ENCODE measurements at regions not wholly inside any gene's neighbourhood (a gene's known extent, or its start where the extent isn't known, plus 50 kb on each side); places are given as distances from the start of the nearest gene placed in this dataset.

DNA sequence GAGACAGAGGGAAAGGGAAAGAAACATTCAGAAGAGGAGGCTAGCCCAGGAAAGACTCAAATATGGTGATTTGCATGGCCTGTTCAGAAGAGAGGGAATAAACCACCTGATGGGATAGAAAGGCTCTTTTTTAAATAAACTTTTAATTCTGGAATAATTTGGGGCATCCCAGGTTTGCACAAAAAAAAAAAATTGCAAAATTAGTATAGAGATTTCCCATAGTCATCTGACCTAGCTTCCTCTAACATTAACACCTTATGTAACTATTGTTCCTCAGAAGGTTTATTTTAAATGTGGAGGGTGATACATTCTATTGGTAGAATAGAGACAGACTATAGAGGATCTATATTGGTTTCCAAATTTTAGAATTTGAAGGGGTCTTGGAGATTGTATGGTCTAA, 330.4 kb upstream of the SLC14A2 start:
- no peak for TF ChIP-seq EZH2 (IDR thresholded peaks at IDR 0.05; ENCODE audit: low read length)
- TF ChIP-seq, protein P1, sequence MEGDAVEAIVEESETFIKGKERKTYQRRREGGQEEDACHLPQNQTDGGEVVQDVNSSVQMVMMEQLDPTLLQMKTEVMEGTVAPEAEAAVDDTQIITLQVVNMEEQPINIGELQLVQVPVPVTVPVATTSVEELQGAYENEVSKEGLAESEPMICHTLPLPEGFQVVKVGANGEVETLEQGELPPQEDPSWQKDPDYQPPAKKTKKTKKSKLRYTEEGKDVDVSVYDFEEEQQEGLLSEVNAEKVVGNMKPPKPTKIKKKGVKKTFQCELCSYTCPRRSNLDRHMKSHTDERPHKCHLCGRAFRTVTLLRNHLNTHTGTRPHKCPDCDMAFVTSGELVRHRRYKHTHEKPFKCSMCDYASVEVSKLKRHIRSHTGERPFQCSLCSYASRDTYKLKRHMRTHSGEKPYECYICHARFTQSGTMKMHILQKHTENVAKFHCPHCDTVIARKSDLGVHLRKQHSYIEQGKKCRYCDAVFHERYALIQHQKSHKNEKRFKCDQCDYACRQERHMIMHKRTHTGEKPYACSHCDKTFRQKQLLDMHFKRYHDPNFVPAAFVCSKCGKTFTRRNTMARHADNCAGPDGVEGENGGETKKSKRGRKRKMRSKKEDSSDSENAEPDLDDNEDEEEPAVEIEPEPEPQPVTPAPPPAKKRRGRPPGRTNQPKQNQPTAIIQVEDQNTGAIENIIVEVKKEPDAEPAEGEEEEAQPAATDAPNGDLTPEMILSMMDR (optimal IDR thresholded peaks at IDR 0.05 in 1 of 3, IDR thresholded peaks at IDR 0.05 in 1 of 3, conservative IDR thresholded peaks at IDR 0.05 in 1 of 3; ENCODE audit: extremely low read depth in 1 of 3, insufficient read depth in 2 of 3, low read length in 3 of 3), result no peak
- Histone ChIP-seq H3K27me3 (ENCODE audit: control insufficient read depth, extremely low read depth, insufficient read depth, low read length) (no peaks in the 10 kb centered on the region), H2AFZ (ENCODE audit: control insufficient read depth, low read length) (no peak overlapping the region), H3K4me2 (ENCODE audit: control insufficient read depth, extremely low read depth, insufficient read depth, low read depth, low read length) (no peak overlapping the region), H3K9me3 (ENCODE audit: control insufficient read depth, low read depth, low read length) (no peaks in the 10 kb centered on the region), H3K9me1 (ENCODE audit: control insufficient read depth, extremely low read depth, insufficient read depth, low read length) (no peaks in the 10 kb centered on the region), H3K4me1 (ENCODE audit: control insufficient read depth, extremely low read depth, insufficient read depth, low read length) (no peaks in the 10 kb centered on the region), H3K36me3 (ENCODE audit: control insufficient read depth in 2 of 2, extremely low read depth in 1 of 2, insufficient read depth in 2 of 2, low read length in 2 of 2) (no peaks in the 10 kb centered on the region), H3K27ac (ENCODE audit: control insufficient read depth, insufficient read depth, low read length) (no peak overlapping the region), H4K20me1 (ENCODE audit: control insufficient read depth, extremely low read depth, insufficient read depth, low read length) (no peaks in the 10 kb centered on the region), H3K4me3 (ENCODE audit: control insufficient read depth in 2 of 3, extremely low read depth in 1 of 3, insufficient read depth in 2 of 3, low read depth in 1 of 3, low read length in 3 of 3) (no peak overlapping the region), H3K9ac (ENCODE audit: control insufficient read depth, extremely low read depth, insufficient read depth, low read length) (no peak overlapping the region), H3K79me2 (ENCODE audit: control insufficient read depth, insufficient read depth, low read length) (no peaks in the 10 kb centered on the region)
- FAIRE-seq, result no peak
- DNase-seq (ENCODE audit: low read depth, low spot score), result no peak
- dilution Hi-C loops (cut with MboI; ENCODE audit: extremely low pct_ligation_motif_present, low sequenced_read_pairs), result no loop called here

DNA sequence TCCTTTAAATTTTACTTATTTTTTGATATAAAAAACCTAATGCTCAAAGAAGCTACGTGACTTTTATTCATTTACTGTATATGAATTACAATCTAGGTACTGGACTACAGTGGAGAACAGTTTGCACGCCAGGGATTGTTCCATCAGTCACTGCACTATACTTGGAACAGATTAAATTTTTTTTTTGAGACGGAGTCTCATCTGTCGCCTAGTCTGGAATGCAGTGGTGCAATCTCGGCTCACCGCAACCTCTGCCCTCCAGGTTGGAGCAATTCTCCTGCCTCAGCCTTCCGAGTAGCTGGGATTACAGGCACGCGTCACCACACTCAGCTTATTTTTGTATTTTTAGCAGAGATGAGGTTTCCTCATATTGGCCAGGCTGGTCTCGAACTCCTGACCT, 330.0 kb upstream of the SLC14A2 start:
- Histone ChIP-seq H3K79me2 (ENCODE audit: control insufficient read depth, insufficient read depth, low read length) (no peaks in the 10 kb centered on the region), H3K9me3 (ENCODE audit: control insufficient read depth, low read depth, low read length) (no peaks in the 10 kb centered on the region), H3K27me3 (ENCODE audit: control insufficient read depth, extremely low read depth, insufficient read depth, low read length) (no peaks in the 10 kb centered on the region), H3K27ac (ENCODE audit: control insufficient read depth, insufficient read depth, low read length) (no peak overlapping the region), H3K4me2 (ENCODE audit: control insufficient read depth, extremely low read depth, insufficient read depth, low read depth, low read length) (no peak overlapping the region), H3K9me1 (ENCODE audit: control insufficient read depth, extremely low read depth, insufficient read depth, low read length) (no peaks in the 10 kb centered on the region), H3K4me1 (ENCODE audit: control insufficient read depth, extremely low read depth, insufficient read depth, low read length) (no peaks in the 10 kb centered on the region), H3K4me3 (ENCODE audit: control insufficient read depth in 2 of 3, extremely low read depth in 1 of 3, insufficient read depth in 2 of 3, low read depth in 1 of 3, low read length in 3 of 3) (no peak overlapping the region), H3K9ac (ENCODE audit: control insufficient read depth, extremely low read depth, insufficient read depth, low read length) (no peak overlapping the region), H2AFZ (ENCODE audit: control insufficient read depth, low read length) (no peak overlapping the region), H3K36me3 (ENCODE audit: control insufficient read depth in 2 of 2, extremely low read depth in 1 of 2, insufficient read depth in 2 of 2, low read length in 2 of 2) (no peaks in the 10 kb centered on the region), H4K20me1 (ENCODE audit: control insufficient read depth, extremely low read depth, insufficient read depth, low read length) (no peaks in the 10 kb centered on the region)
- FAIRE-seq, result no peak
- no peak for TF ChIP-seq EZH2 (IDR thresholded peaks at IDR 0.05; ENCODE audit: low read length)
- TF ChIP-seq, protein P1 (optimal IDR thresholded peaks at IDR 0.05 in 1 of 3, IDR thresholded peaks at IDR 0.05 in 1 of 3, conservative IDR thresholded peaks at IDR 0.05 in 1 of 3; ENCODE audit: extremely low read depth in 1 of 3, insufficient read depth in 2 of 3, low read length in 3 of 3), result no peak
- no peak for DNase-seq (ENCODE audit: low read depth, low spot score)
- dilution Hi-C loops (cut with MboI; ENCODE audit: extremely low pct_ligation_motif_present, low sequenced_read_pairs), result no loop called here
